WTC11 (cell line): ENCODE measurements at regions not wholly inside any gene's neighbourhood (a gene's known extent, or its start where the extent isn't known, plus 50 kb on each side); places are given as distances from the start of the nearest gene placed in this dataset.
A peak's percentile ranks its signal among the peaks of the same experiment; 100 is the strongest.

Source experiments
- ATAC-seq: fragments of 200-7000 bp; cut with Tn5 transposase; 2 replicates; pipeline ENCODE4 v1.10.0; 2021; ENCODE audit warnings: mild to moderate bottlenecking, moderate library complexity
- CTCF ChIA-PET: fragments of 300-600 bp; sonication (Branson Sonifier 250); formaldehyde crosslinking; loops from one replicate; lab custom pipeline; 2021; ENCODE audit warnings: antibody characterized with exemption; lab: Charles Lee
- POLR2A ChIA-PET: fragments of 350-600 bp; sonication (Branson Sonifier 250); formaldehyde crosslinking; loops from one replicate; lab custom pipeline; 2021; ENCODE audit warnings: antibody characterized with exemption; lab: Charles Lee
- DNase-seq: peaks from one replicate; pipeline ENCODE4 v3.0.0; 2021; ENCODE audit warnings: low spot score
- H3K27ac Mint-ChIP-seq: 2 replicates; pipeline ENCODE4 v1.8.0; 2021; ENCODE audit warnings: mixed read lengths
- H3K27me3 Mint-ChIP-seq: 2 replicates; pipeline ENCODE4 v1.8.0; 2021; ENCODE audit warnings: low read depth, mild to moderate bottlenecking, moderate library complexity, mixed read lengths
- H3K36me3 Mint-ChIP-seq: 2 replicates; pipeline ENCODE4 v1.8.0; 2021; ENCODE audit warnings: mixed read lengths
- H3K4me1 Mint-ChIP-seq: 2 replicates; pipeline ENCODE4 v1.8.0; 2022; ENCODE audit warnings: mixed read lengths
- H3K4me3 Mint-ChIP-seq: 2 replicates; pipeline ENCODE4 v1.8.0; 2021; ENCODE audit warnings: mild to moderate bottlenecking, moderate library complexity, mixed read lengths
- H3K9me3 Mint-ChIP-seq: 2 replicates; pipeline ENCODE4 v1.8.0; 2021; ENCODE audit warnings: mixed read lengths
- E2F5 ChIP-seq: sonication (generic); formaldehyde crosslinking; IDR thresholded peaks from 2 replicates; pipeline ENCODE4 v1.8.1; 2022; ENCODE audit warnings: mild to moderate bottlenecking, moderate library complexity, missing genetic modification reagents
- EMX1 ChIP-seq: fragments of 250-450 bp; sonication (Bioruptor Pico); IDR thresholded peaks from 2 replicates; pipeline ENCODE4 v1.8.0; 2021; ENCODE audit warnings: mild to moderate bottlenecking
- ETV6 ChIP-seq: sonication (generic); formaldehyde crosslinking; IDR thresholded peaks from 2 replicates; pipeline ENCODE4 v1.8.1; 2022; ENCODE audit warnings: mild to moderate bottlenecking, missing genetic modification reagents
- FOXK1 ChIP-seq: sonication (generic); formaldehyde crosslinking; IDR thresholded peaks from 2 replicates; pipeline ENCODE4 v1.8.0; 2022; ENCODE audit warnings: mild to moderate bottlenecking, moderate library complexity, missing genetic modification reagents
- MLX ChIP-seq: sonication (generic); formaldehyde crosslinking; IDR thresholded peaks from 2 replicates; pipeline ENCODE4 v1.8.1; 2023; ENCODE audit warnings: mild to moderate bottlenecking, missing genetic modification reagents, moderate library complexity
- MYBL2 ChIP-seq: sonication (generic); formaldehyde crosslinking; IDR thresholded peaks from 2 replicates; pipeline ENCODE4 v1.8.1; 2023; ENCODE audit warnings: mild to moderate bottlenecking, moderate library complexity, missing genetic modification reagents
- NFYB ChIP-seq: sonication (generic); formaldehyde crosslinking; conservative IDR thresholded peaks from 2 replicates; pipeline ENCODE4 v1.8.0; 2022; ENCODE audit warnings: low read depth, missing genetic modification reagents
- NR1H2 ChIP-seq: sonication (generic); formaldehyde crosslinking; IDR thresholded peaks from 2 replicates; pipeline ENCODE4 v1.9.0; 2021; ENCODE audit warnings: mild to moderate bottlenecking, moderate library complexity, missing genetic modification reagents
- NR3C1 ChIP-seq: sonication (generic); formaldehyde crosslinking; conservative IDR thresholded peaks from 2 replicates; pipeline ENCODE4 v1.8.1; 2023; ENCODE audit warnings: low read depth, mild to moderate bottlenecking, missing genetic modification reagents
- SOX15 ChIP-seq: fragments of 250-450 bp; sonication (Bioruptor Pico); IDR thresholded peaks from 2 replicates; pipeline ENCODE4 v1.9.0; 2021; ENCODE audit warnings: mild to moderate bottlenecking
- TCF7 ChIP-seq: sonication (generic); formaldehyde crosslinking; IDR thresholded peaks from 2 replicates; pipeline ENCODE4 v1.8.0; 2022; ENCODE audit warnings: mild to moderate bottlenecking, low read depth, missing genetic modification reagents, moderate library complexity
- TEAD1 ChIP-seq: sonication (generic); formaldehyde crosslinking; IDR thresholded peaks from 2 replicates; pipeline ENCODE4 v1.8.0; 2022; ENCODE audit warnings: mild to moderate bottlenecking, missing genetic modification reagents
- USF1 ChIP-seq: sonication (generic); formaldehyde crosslinking; IDR thresholded peaks from 2 replicates; pipeline ENCODE4 v1.8.0; 2022; ENCODE audit warnings: mild to moderate bottlenecking, missing genetic modification reagents
- ZBTB43 ChIP-seq: sonication (generic); formaldehyde crosslinking; IDR thresholded peaks from 2 replicates; pipeline ENCODE4 v1.8.1; 2023; ENCODE audit warnings: mild to moderate bottlenecking, missing genetic modification reagents
- ZNF121 ChIP-seq: sonication (generic); formaldehyde crosslinking; IDR thresholded peaks from 2 replicates; pipeline ENCODE4 v1.8.0; 2023; ENCODE audit warnings: missing genetic modification reagents
- ZNF232 ChIP-seq: sonication (generic); formaldehyde crosslinking; IDR thresholded peaks from 2 replicates; pipeline ENCODE4 v1.8.0; 2022; ENCODE audit warnings: mild to moderate bottlenecking, missing genetic modification reagents
- ZNF317 ChIP-seq: sonication (generic); formaldehyde crosslinking; IDR thresholded peaks from 2 replicates; pipeline ENCODE4 v1.8.1; 2023; ENCODE audit warnings: low read depth, mild to moderate bottlenecking, moderate library complexity, missing genetic modification reagents, borderline replicate concordance
- ZNF416 ChIP-seq: fragments of 250-450 bp; sonication (Bioruptor Pico); IDR thresholded peaks from 2 replicates; pipeline ENCODE4 v1.9.0; 2021; ENCODE audit warnings: mild to moderate bottlenecking, inconsistent platforms
- ZNF532 ChIP-seq: fragments of 250-450 bp; sonication (Bioruptor Pico); IDR thresholded peaks from 2 replicates; pipeline ENCODE4 v1.9.0; 2021; ENCODE audit warnings: mild to moderate bottlenecking, borderline replicate concordance
- TF ChIP-seq, protein P1 (sequence below): sonication (generic); formaldehyde crosslinking; IDR thresholded peaks from 2 replicates; pipeline ENCODE4 v1.8.1; 2023; ENCODE audit warnings: mild to moderate bottlenecking, missing genetic modification reagents, moderate library complexity
- TF ChIP-seq, protein P2 (sequence below): sonication (generic); formaldehyde crosslinking; IDR thresholded peaks from 2 replicates; pipeline ENCODE4 v1.8.1; 2023; ENCODE audit warnings: mild to moderate bottlenecking, moderate library complexity, missing genetic modification reagents

DNA sequence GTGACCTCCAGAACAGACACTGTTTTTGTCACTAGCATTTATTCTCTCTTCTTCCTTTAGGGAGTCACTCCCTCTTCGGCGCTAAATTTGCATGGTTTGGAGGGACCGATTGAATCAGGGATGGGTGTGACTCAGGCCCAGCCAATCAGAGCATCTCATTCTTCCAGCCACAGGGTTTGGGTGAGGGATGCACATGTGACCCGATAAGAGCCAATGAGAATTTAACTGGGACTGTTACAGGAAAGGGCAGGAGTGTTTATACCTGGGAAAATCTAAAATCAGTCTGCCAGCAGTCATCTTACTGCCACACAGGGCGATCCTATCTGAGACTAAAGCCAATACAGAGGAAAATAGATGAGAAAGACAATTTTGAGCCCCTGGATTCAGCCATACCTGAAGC, 351.2 kb upstream of the ERCC4 start:
- ChIA-PET CTCF (interaction anchor here (1.3 kb wide), 1 partner anchor 305 kb away, joined by 4 read pairs; no protein-coding TSS in a partner anchor), POLR2A (no interaction called here)
- no peaks in the 10 kb centered on the region for H3K27me3 Mint-ChIP-seq
- DNase-seq (no peak), ATAC-seq (no peak)
- H3K4me3 Mint-ChIP-seq, result no peak overlapping the region
- peaks cover 6% of the 10 kb centered on the region; the same call in 1 of the 2 replicates for H3K9me3 Mint-ChIP-seq
- no peaks in the 10 kb centered on the region for H3K36me3 Mint-ChIP-seq
- H3K4me1 Mint-ChIP-seq, result peaks cover 12% of the 10 kb centered on the region
- no peak overlapping the region for H3K27ac Mint-ChIP-seq
- peak; percentile 51; the same call in 1 of the 2 replicates for TF ChIP-seq USF1 (CRISPR knock-in tag)
- TF ChIP-seq ZNF416 (CRISPR knock-in tag), result no peak
- TF ChIP-seq FOXK1 (CRISPR knock-in tag), result no peak
- no peak for TF ChIP-seq ZNF317 (CRISPR knock-in tag)
- no peak for TF ChIP-seq NR1H2
- TF ChIP-seq, protein P1, sequence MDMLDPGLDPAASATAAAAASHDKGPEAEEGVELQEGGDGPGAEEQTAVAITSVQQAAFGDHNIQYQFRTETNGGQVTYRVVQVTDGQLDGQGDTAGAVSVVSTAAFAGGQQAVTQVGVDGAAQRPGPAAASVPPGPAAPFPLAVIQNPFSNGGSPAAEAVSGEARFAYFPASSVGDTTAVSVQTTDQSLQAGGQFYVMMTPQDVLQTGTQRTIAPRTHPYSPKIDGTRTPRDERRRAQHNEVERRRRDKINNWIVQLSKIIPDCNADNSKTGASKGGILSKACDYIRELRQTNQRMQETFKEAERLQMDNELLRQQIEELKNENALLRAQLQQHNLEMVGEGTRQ (CRISPR knock-in tag), result peak; percentile 66
- no peak for TF ChIP-seq MLX
- TF ChIP-seq, protein P2, sequence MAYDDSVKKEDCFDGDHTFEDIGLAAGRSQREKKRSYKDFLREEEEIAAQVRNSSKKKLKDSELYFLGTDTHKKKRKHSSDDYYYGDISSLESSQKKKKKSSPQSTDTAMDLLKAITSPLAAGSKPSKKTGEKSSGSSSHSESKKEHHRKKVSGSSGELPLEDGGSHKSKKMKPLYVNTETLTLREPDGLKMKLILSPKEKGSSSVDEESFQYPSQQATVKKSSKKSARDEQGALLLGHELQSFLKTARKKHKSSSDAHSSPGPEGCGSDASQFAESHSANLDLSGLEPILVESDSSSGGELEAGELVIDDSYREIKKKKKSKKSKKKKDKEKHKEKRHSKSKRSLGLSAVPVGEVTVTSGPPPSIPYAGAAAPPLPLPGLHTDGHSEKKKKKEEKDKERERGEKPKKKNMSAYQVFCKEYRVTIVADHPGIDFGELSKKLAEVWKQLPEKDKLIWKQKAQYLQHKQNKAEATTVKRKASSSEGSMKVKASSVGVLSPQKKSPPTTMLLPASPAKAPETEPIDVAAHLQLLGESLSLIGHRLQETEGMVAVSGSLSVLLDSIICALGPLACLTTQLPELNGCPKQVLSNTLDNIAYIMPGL (CRISPR knock-in tag), result no peak
- no peak for TF ChIP-seq NR3C1 (CRISPR knock-in tag)
- TF ChIP-seq ZNF532 (CRISPR knock-in tag), result no peak

DNA sequence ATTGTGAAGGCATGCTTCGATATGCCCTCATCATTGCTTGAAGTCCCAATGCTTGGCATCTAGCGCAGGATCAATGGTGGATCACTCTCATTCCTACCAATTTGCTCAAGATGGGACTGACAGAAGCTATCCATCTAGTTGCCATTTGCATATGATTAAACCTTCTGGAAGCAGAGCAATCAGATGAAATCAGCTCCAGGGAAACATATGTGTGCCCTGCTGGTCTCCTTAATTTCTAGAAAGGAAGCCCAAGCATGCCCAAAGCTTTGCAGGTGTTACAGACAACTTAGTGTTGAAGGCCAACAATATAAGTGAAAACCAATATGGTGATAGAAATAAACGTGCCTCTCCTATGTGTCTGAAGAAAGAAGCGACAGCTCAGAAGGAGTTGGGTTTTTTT, 350.0 kb upstream of the ERCC4 start:
- H3K4me1 Mint-ChIP-seq, result peaks cover 12% of the 10 kb centered on the region
- ChIA-PET CTCF (no interaction called here), POLR2A (no interaction called here)
- TF ChIP-seq SOX15 (CRISPR knock-in tag) (no peak), EMX1 (CRISPR knock-in tag) (no peak), TCF7 (CRISPR knock-in tag) (no peak), TEAD1 (CRISPR knock-in tag) (no peak), ZNF121 (no peak), ZBTB43 (CRISPR knock-in tag) (no peak), NR1H2 (no peak), ETV6 (CRISPR knock-in tag) (no peak), ZNF232 (CRISPR knock-in tag) (no peak), E2F5 (CRISPR knock-in tag) (no peak), NFYB (CRISPR knock-in tag) (no peak), MYBL2 (CRISPR knock-in tag) (no peak)
- TF ChIP-seq, protein P1 (CRISPR knock-in tag), result no peak
- DNase-seq (no peak), ATAC-seq (no peak)
- no peaks in the 10 kb centered on the region for H3K27me3 Mint-ChIP-seq
- no peak overlapping the region for H3K27ac Mint-ChIP-seq
- no peak overlapping the region for H3K4me3 Mint-ChIP-seq
- peaks cover 6% of the 10 kb centered on the region; the same call in 1 of the 2 replicates for H3K9me3 Mint-ChIP-seq
- no peaks in the 10 kb centered on the region for H3K36me3 Mint-ChIP-seq
